ENCODE measurements at regions not wholly inside any gene's neighbourhood (a gene's known extent, or its start where the extent isn't known, plus 50 kb on each side); places are given as distances from the start of the nearest gene placed in this dataset.

- H3K27ac ChIP-seq (ENCODE audit: insufficient read depth, low read length, poor library complexity, severe bottlenecking), result no peak overlapping the region
- no peaks in the 10 kb centered on the region for H3K4me1 ChIP-seq (ENCODE audit: control insufficient read depth, insufficient read depth, low read length, poor library complexity, severe bottlenecking)
- H3K36me3 ChIP-seq (ENCODE audit: control insufficient read depth, insufficient read depth, low read length), result no peaks in the 10 kb centered on the region
- H3K27me3 ChIP-seq (replicated peaks; ENCODE audit: control insufficient read depth, insufficient read depth, low read length, poor library complexity, severe bottlenecking), result no peaks in the 10 kb centered on the region
- H3K4me3 ChIP-seq (ENCODE audit: insufficient read depth, low read depth, low read length, poor library complexity, severe bottlenecking), result no peak overlapping the region
- no peaks in the 10 kb centered on the region for H3K9me3 ChIP-seq (ENCODE audit: control insufficient read depth, low read length)
- DNase-seq, result no peak
Observed at GRCh38 chr12:67741270-67741669, 92.7 kb downstream of the DYRK2 start.

GRCh38 chr12:67742461-67742860, 93.9 kb downstream of the DYRK2 start:
- Histone ChIP-seq H3K9me3 (ENCODE audit: control insufficient read depth, low read length) (no peaks in the 10 kb centered on the region), H3K4me1 (ENCODE audit: control insufficient read depth, insufficient read depth, low read length, poor library complexity, severe bottlenecking) (no peaks in the 10 kb centered on the region), H3K27me3 (replicated peaks; ENCODE audit: control insufficient read depth, insufficient read depth, low read length, poor library complexity, severe bottlenecking) (no peaks in the 10 kb centered on the region), H3K36me3 (ENCODE audit: control insufficient read depth, insufficient read depth, low read length) (no peaks in the 10 kb centered on the region), H3K4me3 (ENCODE audit: insufficient read depth, low read depth, low read length, poor library complexity, severe bottlenecking) (no peak overlapping the region), H3K27ac (ENCODE audit: insufficient read depth, low read length, poor library complexity, severe bottlenecking) (no peak overlapping the region)
- DNase-seq, result no peak

- Histone ChIP-seq H3K27ac (ENCODE audit: insufficient read depth, low read length, poor library complexity, severe bottlenecking) (no peak overlapping the region), H3K4me3 (ENCODE audit: insufficient read depth, low read depth, low read length, poor library complexity, severe bottlenecking) (no peak overlapping the region), H3K27me3 (replicated peaks; ENCODE audit: control insufficient read depth, insufficient read depth, low read length, poor library complexity, severe bottlenecking) (no peaks in the 10 kb centered on the region), H3K9me3 (ENCODE audit: control insufficient read depth, low read length) (no peaks in the 10 kb centered on the region), H3K4me1 (ENCODE audit: control insufficient read depth, insufficient read depth, low read length, poor library complexity, severe bottlenecking) (no peaks in the 10 kb centered on the region), H3K36me3 (ENCODE audit: control insufficient read depth, insufficient read depth, low read length) (no peaks in the 10 kb centered on the region)
- DNase-seq, result no peak
Observed at GRCh38 chr12:67747869-67748742, 99.6 kb downstream of the DYRK2 start.

GRCh38 chr12:67748743-67749040, 100.1 kb downstream of the DYRK2 start:
- Histone ChIP-seq H3K4me3 (ENCODE audit: insufficient read depth, low read depth, low read length, poor library complexity, severe bottlenecking) (no peak overlapping the region), H3K9me3 (ENCODE audit: control insufficient read depth, low read length) (no peaks in the 10 kb centered on the region), H3K4me1 (ENCODE audit: control insufficient read depth, insufficient read depth, low read length, poor library complexity, severe bottlenecking) (no peaks in the 10 kb centered on the region), H3K36me3 (ENCODE audit: control insufficient read depth, insufficient read depth, low read length) (no peaks in the 10 kb centered on the region), H3K27ac (ENCODE audit: insufficient read depth, low read length, poor library complexity, severe bottlenecking) (no peak overlapping the region), H3K27me3 (replicated peaks; ENCODE audit: control insufficient read depth, insufficient read depth, low read length, poor library complexity, severe bottlenecking) (no peaks in the 10 kb centered on the region)
- DNase-seq, result no peak

- Histone ChIP-seq H3K36me3 (ENCODE audit: control insufficient read depth, insufficient read depth, low read length) (no peaks in the 10 kb centered on the region), H3K4me3 (ENCODE audit: insufficient read depth, low read depth, low read length, poor library complexity, severe bottlenecking) (no peak overlapping the region), H3K9me3 (ENCODE audit: control insufficient read depth, low read length) (no peaks in the 10 kb centered on the region), H3K27me3 (replicated peaks; ENCODE audit: control insufficient read depth, insufficient read depth, low read length, poor library complexity, severe bottlenecking) (no peaks in the 10 kb centered on the region), H3K27ac (ENCODE audit: insufficient read depth, low read length, poor library complexity, severe bottlenecking) (no peak overlapping the region), H3K4me1 (ENCODE audit: control insufficient read depth, insufficient read depth, low read length, poor library complexity, severe bottlenecking) (no peaks in the 10 kb centered on the region)
- DNase-seq, result no peak
Observed at GRCh38 chr12:67750513-67751183, 102.1 kb downstream of the DYRK2 start.

GRCh38 chr12:67751381-67751928, 102.9 kb downstream of the DYRK2 start:
- no peaks in the 10 kb centered on the region for H3K27me3 ChIP-seq (replicated peaks; ENCODE audit: control insufficient read depth, insufficient read depth, low read length, poor library complexity, severe bottlenecking)
- H3K27ac ChIP-seq (ENCODE audit: insufficient read depth, low read length, poor library complexity, severe bottlenecking), result no peak overlapping the region
- H3K9me3 ChIP-seq (ENCODE audit: control insufficient read depth, low read length), result no peaks in the 10 kb centered on the region
- H3K4me3 ChIP-seq (ENCODE audit: insufficient read depth, low read depth, low read length, poor library complexity, severe bottlenecking), result no peak overlapping the region
- no peaks in the 10 kb centered on the region for H3K4me1 ChIP-seq (ENCODE audit: control insufficient read depth, insufficient read depth, low read length, poor library complexity, severe bottlenecking)
- H3K36me3 ChIP-seq (ENCODE audit: control insufficient read depth, insufficient read depth, low read length), result no peaks in the 10 kb centered on the region
- DNase-seq, result no peak

GRCh38 chr12:67752226-67752732, 103.7 kb downstream of the DYRK2 start:
- Histone ChIP-seq H3K27me3 (replicated peaks; ENCODE audit: control insufficient read depth, insufficient read depth, low read length, poor library complexity, severe bottlenecking) (no peaks in the 10 kb centered on the region), H3K9me3 (ENCODE audit: control insufficient read depth, low read length) (no peaks in the 10 kb centered on the region), H3K4me1 (ENCODE audit: control insufficient read depth, insufficient read depth, low read length, poor library complexity, severe bottlenecking) (no peaks in the 10 kb centered on the region), H3K4me3 (ENCODE audit: insufficient read depth, low read depth, low read length, poor library complexity, severe bottlenecking) (no peak overlapping the region), H3K27ac (ENCODE audit: insufficient read depth, low read length, poor library complexity, severe bottlenecking) (no peak overlapping the region), H3K36me3 (ENCODE audit: control insufficient read depth, insufficient read depth, low read length) (no peaks in the 10 kb centered on the region)
- DNase-seq, result no peak

- no peak overlapping the region for H3K27ac ChIP-seq (ENCODE audit: insufficient read depth, low read length, poor library complexity, severe bottlenecking)
- no peaks in the 10 kb centered on the region for H3K9me3 ChIP-seq (ENCODE audit: control insufficient read depth, low read length)
- H3K36me3 ChIP-seq (ENCODE audit: control insufficient read depth, insufficient read depth, low read length), result no peaks in the 10 kb centered on the region
- no peaks in the 10 kb centered on the region for H3K4me1 ChIP-seq (ENCODE audit: control insufficient read depth, insufficient read depth, low read length, poor library complexity, severe bottlenecking)
- no peak for DNase-seq
- H3K4me3 ChIP-seq (ENCODE audit: insufficient read depth, low read depth, low read length, poor library complexity, severe bottlenecking), result no peak overlapping the region
- H3K27me3 ChIP-seq (replicated peaks; ENCODE audit: control insufficient read depth, insufficient read depth, low read length, poor library complexity, severe bottlenecking), result no peaks in the 10 kb centered on the region
Observed at GRCh38 chr12:67754933-67755697, 106.6 kb downstream of the DYRK2 start.

GRCh38 chr12:67757651-67758050, 109.1 kb downstream of the DYRK2 start:
- H3K9me3 ChIP-seq (ENCODE audit: control insufficient read depth, low read length), result no peaks in the 10 kb centered on the region
- no peaks in the 10 kb centered on the region for H3K27me3 ChIP-seq (replicated peaks; ENCODE audit: control insufficient read depth, insufficient read depth, low read length, poor library complexity, severe bottlenecking)
- H3K27ac ChIP-seq (ENCODE audit: insufficient read depth, low read length, poor library complexity, severe bottlenecking), result no peak overlapping the region
- no peaks in the 10 kb centered on the region for H3K4me1 ChIP-seq (ENCODE audit: control insufficient read depth, insufficient read depth, low read length, poor library complexity, severe bottlenecking)
- DNase-seq, result no peak
- no peak overlapping the region for H3K4me3 ChIP-seq (ENCODE audit: insufficient read depth, low read depth, low read length, poor library complexity, severe bottlenecking)
- H3K36me3 ChIP-seq (ENCODE audit: control insufficient read depth, insufficient read depth, low read length), result no peaks in the 10 kb centered on the region

All from effector memory CD4-positive, alpha-beta T cell (primary cell).